ENCODE measurements at regions not wholly inside any gene's neighbourhood (a gene's known extent, or its start where the extent isn't known, plus 50 kb on each side); places are given as distances from the start of the nearest gene placed in this dataset.

DNA sequence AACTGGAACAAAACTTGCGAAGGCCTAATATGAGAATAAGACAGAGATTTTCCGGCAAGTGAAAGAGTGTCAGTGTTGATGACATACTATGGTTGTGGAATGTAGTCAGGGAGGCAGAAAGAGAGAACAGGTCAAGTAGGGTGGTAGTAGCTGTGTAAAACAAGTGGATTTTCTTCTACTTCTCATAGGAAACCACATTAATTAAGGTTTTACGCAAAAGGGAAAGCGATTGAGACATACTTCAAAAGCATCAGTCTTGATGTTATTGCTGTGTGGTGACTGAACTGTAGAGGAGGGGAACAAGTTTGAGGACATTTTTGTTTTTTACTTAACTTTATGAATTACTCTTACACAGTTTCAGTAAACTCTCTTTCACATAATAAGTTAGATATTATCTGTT is 186.0 kb upstream of the CNTN5 start:
- TF ChIP-seq, protein P1, sequence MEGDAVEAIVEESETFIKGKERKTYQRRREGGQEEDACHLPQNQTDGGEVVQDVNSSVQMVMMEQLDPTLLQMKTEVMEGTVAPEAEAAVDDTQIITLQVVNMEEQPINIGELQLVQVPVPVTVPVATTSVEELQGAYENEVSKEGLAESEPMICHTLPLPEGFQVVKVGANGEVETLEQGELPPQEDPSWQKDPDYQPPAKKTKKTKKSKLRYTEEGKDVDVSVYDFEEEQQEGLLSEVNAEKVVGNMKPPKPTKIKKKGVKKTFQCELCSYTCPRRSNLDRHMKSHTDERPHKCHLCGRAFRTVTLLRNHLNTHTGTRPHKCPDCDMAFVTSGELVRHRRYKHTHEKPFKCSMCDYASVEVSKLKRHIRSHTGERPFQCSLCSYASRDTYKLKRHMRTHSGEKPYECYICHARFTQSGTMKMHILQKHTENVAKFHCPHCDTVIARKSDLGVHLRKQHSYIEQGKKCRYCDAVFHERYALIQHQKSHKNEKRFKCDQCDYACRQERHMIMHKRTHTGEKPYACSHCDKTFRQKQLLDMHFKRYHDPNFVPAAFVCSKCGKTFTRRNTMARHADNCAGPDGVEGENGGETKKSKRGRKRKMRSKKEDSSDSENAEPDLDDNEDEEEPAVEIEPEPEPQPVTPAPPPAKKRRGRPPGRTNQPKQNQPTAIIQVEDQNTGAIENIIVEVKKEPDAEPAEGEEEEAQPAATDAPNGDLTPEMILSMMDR (conservative IDR thresholded peaks at IDR 0.05): no peak
- H3K27ac ChIP-seq: no peak overlapping the region

DNA sequence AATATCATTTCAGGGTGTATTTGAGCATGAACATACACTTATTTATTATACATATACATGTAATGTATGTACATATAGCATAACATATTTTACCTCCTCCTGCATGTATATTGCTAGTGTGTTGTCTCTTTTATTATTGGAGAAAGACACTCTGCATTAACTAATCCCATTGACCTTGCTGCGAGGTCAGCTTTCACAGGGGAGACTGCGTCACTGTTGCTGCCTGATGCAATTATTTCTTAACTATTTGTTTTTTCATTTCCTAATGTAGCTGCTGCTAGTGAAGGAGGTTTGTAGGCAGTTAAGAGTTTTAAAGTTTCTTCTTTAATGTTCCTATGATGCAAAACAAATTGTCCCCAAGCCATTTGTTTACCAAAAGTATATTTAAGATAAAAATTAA is 185.4 kb upstream of the CNTN5 start:
- TF ChIP-seq, protein P1 (conservative IDR thresholded peaks at IDR 0.05): no peak
- H3K27ac ChIP-seq: no peak overlapping the region

DNA sequence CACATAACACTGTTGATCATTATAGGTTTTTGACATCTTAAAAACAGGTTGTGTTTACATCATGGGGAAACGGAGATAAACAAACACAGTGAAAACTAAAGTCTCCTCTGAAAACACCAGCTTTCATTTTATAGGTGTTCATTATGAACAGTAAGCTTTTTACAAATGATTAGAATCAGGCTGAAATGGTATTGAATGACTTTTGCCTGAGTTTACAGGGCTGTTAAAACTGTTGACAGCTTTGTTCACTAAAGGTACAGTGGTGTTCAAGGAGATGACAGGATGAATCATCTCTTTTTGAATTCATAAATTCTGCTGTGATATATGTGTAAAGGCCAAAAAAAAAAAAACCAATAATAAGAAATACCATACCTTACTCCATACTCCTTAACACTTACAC is 184.6 kb upstream of the CNTN5 start:
- TF ChIP-seq, protein P1 (conservative IDR thresholded peaks at IDR 0.05): no peak

DNA sequence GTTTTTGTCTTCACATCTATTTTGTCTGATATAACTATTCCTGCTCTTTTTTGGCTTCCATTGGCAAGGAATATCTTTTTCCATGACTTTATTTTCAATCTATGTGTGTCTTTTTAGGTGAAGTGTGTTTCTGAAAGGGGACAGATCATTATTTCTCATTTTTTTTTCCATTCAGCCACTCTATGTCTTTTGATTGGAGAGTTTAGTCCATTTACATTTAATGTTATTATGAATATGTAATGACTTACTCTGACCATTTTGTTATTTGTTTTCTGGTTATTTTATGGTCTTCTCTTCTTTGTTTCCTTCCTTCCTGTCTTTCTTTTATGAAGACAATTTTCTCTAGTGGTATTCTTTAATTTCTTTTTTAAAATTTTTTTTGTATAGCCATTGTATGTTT is 178.6 kb upstream of the CNTN5 start:
- TF ChIP-seq, protein P1 (conservative IDR thresholded peaks at IDR 0.05): no peak
- H3K27ac ChIP-seq: no peak overlapping the region

More for the DNA sequence above, 184.6 kb upstream of the CNTN5 start:
- H3K27ac ChIP-seq: no peak overlapping the region

DNA sequence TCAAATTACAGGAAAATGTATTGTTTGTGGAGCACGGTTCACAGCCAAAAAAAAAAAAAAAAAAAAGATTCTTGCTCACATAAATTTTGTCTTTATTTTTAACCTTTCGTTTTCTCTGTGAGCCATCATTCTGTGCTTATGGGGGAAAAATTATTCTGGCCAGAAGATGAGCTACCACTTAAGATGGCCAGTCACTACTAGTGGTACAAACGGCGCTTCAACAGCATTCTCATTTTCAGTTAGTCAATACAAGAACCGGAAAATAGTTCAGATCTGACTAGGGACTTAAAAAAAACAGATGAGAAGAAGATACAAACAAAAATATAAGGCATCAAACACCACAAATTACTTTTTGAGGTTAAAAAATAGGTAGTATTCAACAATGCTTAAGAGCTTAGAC is 158.6 kb upstream of the CNTN5 start:
- H3K27ac ChIP-seq: no peak overlapping the region
- TF ChIP-seq, protein P1 (conservative IDR thresholded peaks at IDR 0.05): no peak

DNA sequence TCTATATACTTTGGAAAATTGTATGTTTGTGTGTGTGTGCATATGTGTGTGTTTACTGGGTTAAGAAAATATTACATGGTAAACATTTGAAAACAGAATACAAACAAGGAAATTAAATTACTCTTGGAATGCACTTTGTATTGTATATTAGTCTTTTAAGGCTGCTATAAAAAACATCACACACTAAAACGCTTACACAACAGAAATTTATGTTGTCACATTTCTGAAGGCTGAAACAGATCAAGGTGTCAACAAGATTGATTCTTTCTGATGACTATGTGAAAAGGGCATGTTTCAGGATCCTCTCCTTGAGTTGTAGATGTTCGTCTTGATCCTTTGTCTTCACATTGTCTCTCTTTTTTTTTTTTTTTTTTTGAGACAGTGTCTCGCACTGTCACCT is 149.1 kb upstream of the CNTN5 start:
- H3K27ac ChIP-seq: no peak overlapping the region
- TF ChIP-seq, protein P1 (conservative IDR thresholded peaks at IDR 0.05): no peak

DNA sequence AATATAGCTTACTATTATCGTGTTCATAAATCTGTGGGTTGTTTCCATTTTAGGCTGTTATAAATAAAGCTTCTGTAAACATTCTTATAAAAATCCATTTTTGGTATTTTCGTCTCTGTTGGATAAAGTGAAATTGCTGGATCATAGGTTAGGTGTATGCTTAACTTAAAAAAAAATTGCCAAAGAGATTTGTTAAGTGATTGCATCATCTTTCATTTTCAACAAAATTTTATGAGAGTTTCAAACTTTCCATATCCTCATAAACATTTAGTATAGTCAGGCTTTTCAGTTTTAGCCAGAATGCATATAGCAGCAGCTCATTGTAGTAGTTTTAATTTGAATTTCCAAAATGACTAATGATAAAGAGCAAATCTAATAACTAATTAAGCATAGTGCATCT is 146.7 kb upstream of the CNTN5 start:
- no peak overlapping the region for H3K27ac ChIP-seq
- TF ChIP-seq, protein P1 (conservative IDR thresholded peaks at IDR 0.05): no peak

DNA sequence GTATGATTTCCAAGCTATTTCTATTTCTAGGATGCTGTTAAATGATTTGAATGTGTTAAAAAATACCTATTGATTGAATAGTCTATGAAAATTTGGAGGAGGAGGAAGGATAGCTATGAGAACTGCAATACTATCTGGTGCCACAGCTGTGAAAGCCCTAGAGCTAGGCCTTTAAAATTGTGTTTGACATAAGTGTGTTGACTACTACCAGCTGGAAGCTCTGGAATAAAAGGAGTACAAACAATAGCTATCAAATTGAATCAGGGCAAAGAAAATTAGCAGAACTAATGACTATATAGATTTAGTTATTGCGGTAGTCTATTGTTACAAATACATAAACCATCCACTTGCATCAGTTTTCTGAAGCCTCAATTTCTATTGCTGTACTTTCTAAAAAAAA is 124.8 kb upstream of the CNTN5 start:
- TF ChIP-seq, protein P1 (conservative IDR thresholded peaks at IDR 0.05): no peak
- no peak overlapping the region for H3K27ac ChIP-seq
